Rectal smooth muscle tissue (tissue), 1 donor: ENCODE measurements at regions not wholly inside any gene's neighbourhood (a gene's known extent, or its start where the extent isn't known, plus 50 kb on each side); places are given as distances from the start of the nearest gene placed in this dataset.
A peak's percentile ranks its signal among the peaks of the same experiment; 100 is the strongest.
"Not testable (repeated sequence)": the region's sequence is repeated elsewhere in the genome, so short reads cannot be mapped to it uniquely, and the experiment has no call there.

Source experiments
- H3K27ac ChIP-seq: one replicate; pipeline ENCODE4 v1.7.0; 2013; ENCODE audit warnings: low read depth, low read length, inconsistent platforms
- H3K27me3 ChIP-seq: one replicate; pipeline ENCODE4 v1.7.0; 2013; ENCODE audit warnings: low read length; ENCODE audit not compliant: control insufficient read depth, insufficient read depth
- H3K36me3 ChIP-seq: one replicate; pipeline ENCODE4 v1.7.0; 2013; ENCODE audit warnings: low read length; ENCODE audit not compliant: control insufficient read depth, insufficient read depth
- H3K4me1 ChIP-seq: one replicate; pipeline ENCODE4 v1.7.0; 2013; ENCODE audit warnings: low read length; ENCODE audit not compliant: control insufficient read depth, insufficient read depth
- H3K4me3 ChIP-seq: one replicate; pipeline ENCODE4 v1.7.0; 2013; ENCODE audit warnings: low read length
- H3K9ac ChIP-seq: one replicate; pipeline ENCODE4 v1.7.0; 2013; ENCODE audit warnings: low read length

DNA sequence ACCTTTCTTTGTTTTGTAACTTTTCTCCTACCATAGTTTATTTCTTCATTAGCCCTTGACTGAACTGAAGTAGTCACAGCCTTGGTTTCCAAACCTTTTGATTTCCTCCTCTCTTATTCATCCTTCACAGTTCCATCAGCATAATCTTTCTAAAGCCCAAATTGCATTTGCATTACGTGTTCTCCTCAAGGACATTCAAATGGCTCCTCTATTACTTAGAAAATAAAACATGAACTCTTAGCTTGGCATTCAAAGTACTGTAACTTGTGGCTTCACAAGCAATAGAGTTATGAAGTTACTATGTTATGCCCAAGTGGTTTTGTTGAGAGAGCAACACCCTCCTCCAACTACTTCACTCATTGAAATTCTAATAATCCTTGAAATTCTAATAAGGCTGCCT, 840.0 kb downstream of the TTLL7 start:
- not testable (repeated sequence) for H3K36me3 ChIP-seq, H3K27ac ChIP-seq, H3K27me3 ChIP-seq, H3K4me1 ChIP-seq, H3K4me3 ChIP-seq, H3K9ac ChIP-seq

- H3K27ac ChIP-seq, H3K9ac ChIP-seq, H3K4me1 ChIP-seq, H3K27me3 ChIP-seq, H3K4me3 ChIP-seq, H3K36me3 ChIP-seq: not testable (repeated sequence)
These were observed 844.6 kb downstream of the TTLL7 start for GRCh38 chr1:83154306-83154705.

GRCh38 chr1:83151167-83151898, 847.6 kb downstream of the TTLL7 start:
- H3K36me3 ChIP-seq, H3K4me1 ChIP-seq, H3K9ac ChIP-seq, H3K4me3 ChIP-seq, H3K27me3 ChIP-seq: not testable (repeated sequence)
- peak overlapping the region; percentile 66 for H3K27ac ChIP-seq

DNA sequence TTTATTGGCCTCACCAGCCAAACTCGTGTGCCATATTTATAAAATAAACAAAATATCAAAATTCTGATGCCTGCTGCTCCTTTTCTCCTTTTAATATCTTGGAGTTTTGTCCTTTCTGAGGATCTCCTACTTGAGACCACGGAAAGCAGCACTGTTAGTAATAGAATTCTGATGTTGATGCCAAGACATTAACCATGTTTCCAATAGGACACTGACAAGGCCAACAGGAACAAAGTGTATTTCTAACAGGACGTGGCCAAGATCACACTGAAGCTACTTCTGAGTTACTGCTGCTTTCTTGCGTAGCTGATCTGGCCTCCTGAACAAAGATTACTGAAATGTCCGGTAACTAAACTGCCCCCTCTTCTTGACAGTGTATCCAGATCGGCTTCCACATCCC, 848.5 kb downstream of the TTLL7 start:
- not testable (repeated sequence) for H3K4me3 ChIP-seq, H3K9ac ChIP-seq, H3K27me3 ChIP-seq, H3K4me1 ChIP-seq, H3K36me3 ChIP-seq
- H3K27ac ChIP-seq: peak overlapping the region; percentile 66

DNA sequence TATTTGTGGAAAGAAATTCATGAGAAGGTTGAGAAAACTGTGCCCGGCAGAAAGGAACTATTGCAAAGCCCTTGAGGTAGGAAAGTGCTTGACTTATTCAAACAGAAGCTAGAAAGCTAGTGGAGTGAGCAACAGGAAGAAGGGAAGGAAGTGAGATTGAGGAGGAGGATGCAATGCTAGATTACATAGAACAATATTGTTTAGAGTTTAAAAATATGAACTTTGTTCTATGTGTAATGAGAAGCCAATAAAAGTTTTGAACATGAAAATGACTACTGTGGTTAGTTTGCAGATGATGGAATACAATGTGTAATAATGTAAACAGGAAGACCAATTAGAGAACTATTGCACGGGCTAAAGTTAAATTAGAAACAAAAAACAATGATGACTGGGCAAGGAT, 853.1 kb downstream of the TTLL7 start:
- H3K4me3 ChIP-seq, H3K4me1 ChIP-seq, H3K27ac ChIP-seq, H3K9ac ChIP-seq, H3K36me3 ChIP-seq, H3K27me3 ChIP-seq: not testable (repeated sequence)

DNA sequence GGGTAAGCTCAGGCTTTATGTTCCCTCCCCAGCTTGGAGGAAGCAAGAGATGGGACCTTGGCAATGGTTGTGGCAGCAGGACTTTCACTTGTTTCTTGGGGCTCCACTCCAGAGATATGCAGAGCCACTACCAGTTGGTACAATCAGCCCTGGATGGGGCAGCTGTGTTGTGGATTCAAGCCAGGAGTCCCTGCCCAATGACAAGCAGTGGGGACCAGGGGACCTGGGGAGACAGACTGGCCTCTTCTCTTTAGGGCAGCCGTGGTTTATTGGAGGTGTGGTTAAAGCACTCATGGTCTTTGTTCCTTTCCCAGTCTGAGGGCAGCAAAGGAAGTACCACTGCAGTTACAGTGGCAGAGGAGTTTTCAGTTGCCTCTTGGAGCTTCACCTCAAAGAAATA, 856.1 kb downstream of the TTLL7 start:
- H3K27ac ChIP-seq, H3K27me3 ChIP-seq, H3K9ac ChIP-seq, H3K36me3 ChIP-seq, H3K4me3 ChIP-seq, H3K4me1 ChIP-seq: not testable (repeated sequence)

DNA sequence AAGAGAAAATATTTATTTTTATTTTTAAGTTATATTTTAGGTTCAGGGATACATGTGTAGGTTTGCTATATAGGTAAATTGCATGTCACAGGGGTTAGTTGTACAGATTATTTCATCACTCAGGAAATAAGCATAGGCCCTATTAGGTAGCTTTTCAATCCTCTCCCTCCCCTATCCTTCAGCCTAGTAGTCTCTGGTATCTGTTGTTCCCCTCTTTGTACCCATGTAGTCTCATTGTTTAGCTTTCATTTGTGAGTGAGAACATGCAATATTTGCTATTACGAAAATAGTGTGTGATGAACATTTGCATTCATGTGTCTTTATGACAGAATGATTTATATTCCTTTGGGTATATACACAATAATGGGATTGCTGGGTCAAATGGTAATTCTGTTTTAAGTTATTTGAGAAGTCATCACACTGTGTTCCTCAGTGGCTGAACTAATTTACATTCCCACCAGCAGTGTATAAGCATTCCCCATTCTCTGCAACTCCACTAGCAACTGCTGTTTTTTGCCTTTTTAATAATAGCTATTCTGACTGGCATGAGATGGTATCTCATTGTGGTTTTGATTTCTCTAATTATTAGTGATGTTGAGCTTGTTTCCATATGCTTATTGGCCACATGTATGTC, 863.3 kb downstream of the TTLL7 start:
- not testable (repeated sequence) for H3K9ac ChIP-seq, H3K27me3 ChIP-seq

GRCh38 chr1:83134322-83135014, 864.5 kb downstream of the TTLL7 start:
- H3K9ac ChIP-seq, H3K27ac ChIP-seq, H3K27me3 ChIP-seq, H3K4me1 ChIP-seq, H3K4me3 ChIP-seq, H3K36me3 ChIP-seq: not testable (repeated sequence)

More for the DNA sequence above, 863.3 kb downstream of the TTLL7 start:
- not testable (repeated sequence) for H3K27ac ChIP-seq, H3K4me1 ChIP-seq, H3K36me3 ChIP-seq, H3K4me3 ChIP-seq

DNA sequence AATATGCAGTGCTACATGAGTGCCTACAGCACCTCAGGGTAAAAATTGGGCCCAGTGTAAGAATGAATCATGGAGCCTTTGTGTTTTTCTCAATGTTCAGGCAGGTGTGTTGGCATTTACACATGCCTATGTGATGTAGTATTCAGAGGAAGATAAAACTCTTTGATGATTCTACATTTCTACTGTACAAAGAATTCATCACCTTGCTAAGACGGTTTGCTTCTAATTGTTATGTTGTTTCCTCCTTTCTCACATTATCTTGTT, 867.3 kb downstream of the TTLL7 start:
- H3K27ac ChIP-seq: no peak overlapping the region

DNA sequence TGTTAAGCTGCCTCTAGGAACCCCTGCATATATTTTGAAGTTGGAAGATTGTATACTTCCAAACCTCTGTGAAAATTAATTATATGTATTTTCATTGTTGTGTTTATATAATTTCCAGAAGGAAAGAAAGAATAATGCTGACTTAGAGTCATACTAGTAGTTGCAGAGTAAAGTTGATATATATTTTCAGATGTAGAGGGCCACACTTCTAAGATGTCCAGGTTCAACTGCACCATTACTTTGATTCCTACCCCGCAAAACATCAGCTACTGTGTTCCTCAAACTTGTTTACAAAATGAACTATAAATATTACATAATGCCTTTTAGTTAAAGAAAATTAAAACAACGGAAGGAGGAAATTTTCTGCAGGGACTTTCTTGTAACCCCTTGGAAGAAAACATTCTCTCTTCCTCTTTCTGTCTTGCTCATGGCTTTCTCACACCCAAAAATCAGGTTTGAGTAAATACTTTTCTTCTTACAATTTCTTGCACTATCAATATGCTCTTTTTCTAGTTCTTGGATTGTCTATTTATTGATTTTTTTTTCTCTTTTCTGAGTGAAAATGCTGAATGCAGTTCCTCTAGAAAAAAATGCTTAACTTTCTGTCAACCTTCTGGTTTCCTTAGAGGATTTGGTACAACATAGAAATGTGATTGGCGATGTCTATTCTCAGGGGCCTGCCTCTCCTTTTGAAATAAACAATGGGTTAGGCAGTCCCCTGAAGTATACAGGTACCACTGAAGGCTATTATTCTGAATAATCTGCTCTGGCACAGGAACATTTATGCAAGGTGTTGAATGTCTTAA, 867.8 kb downstream of the TTLL7 start:
- no peak overlapping the region for H3K27ac ChIP-seq
- no peak overlapping the region for H3K9ac ChIP-seq
- H3K4me3 ChIP-seq: no peak overlapping the region
- no peaks in the 10 kb centered on the region for H3K36me3 ChIP-seq
- no peaks in the 10 kb centered on the region for H3K27me3 ChIP-seq
- no peaks in the 10 kb centered on the region for H3K4me1 ChIP-seq

More for the DNA sequence above, 867.3 kb downstream of the TTLL7 start:
- H3K9ac ChIP-seq: no peak overlapping the region
- no peak overlapping the region for H3K4me3 ChIP-seq
- no peaks in the 10 kb centered on the region for H3K36me3 ChIP-seq
- no peaks in the 10 kb centered on the region for H3K4me1 ChIP-seq
- no peaks in the 10 kb centered on the region for H3K27me3 ChIP-seq

DNA sequence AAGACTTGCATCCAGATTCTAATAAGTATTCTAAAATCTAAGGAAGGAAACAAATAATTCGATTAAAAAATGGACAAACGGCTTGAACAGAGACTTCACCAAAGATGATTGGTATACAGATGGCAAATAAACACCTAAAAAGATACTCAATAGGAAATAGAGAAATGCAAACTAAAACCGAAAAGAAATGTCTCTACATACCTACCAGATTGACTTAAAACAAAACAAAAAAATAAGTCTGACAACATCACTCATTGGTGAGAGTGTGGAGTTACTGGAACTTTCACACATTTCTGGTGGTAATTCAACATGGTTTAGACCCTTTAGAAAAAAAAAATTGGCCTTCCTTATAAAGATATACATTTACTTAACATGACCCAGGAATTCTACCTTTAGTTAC, 869.8 kb downstream of the TTLL7 start:
- no peaks in the 10 kb centered on the region for H3K36me3 ChIP-seq
- no peak overlapping the region for H3K4me3 ChIP-seq
- H3K27ac ChIP-seq: no peak overlapping the region
- H3K4me1 ChIP-seq: no peaks in the 10 kb centered on the region
- no peak overlapping the region for H3K9ac ChIP-seq
- H3K27me3 ChIP-seq: no peaks in the 10 kb centered on the region

- no peak overlapping the region for H3K9ac ChIP-seq
These were observed 873.5 kb downstream of the TTLL7 start for GRCh38 chr1:83125456-83125855.

More at GRCh38 chr1:83125456-83125855, 873.5 kb downstream of the TTLL7 start:
- Histone ChIP-seq H3K27me3 (no peaks in the 10 kb centered on the region), H3K4me3 (no peak overlapping the region), H3K36me3 (no peaks in the 10 kb centered on the region), H3K27ac (no peak overlapping the region), H3K4me1 (no peaks in the 10 kb centered on the region)
